Cardiac fibroblast (primary cell): ENCODE measurements at regions not wholly inside any gene's neighbourhood (a gene's known extent, or its start where the extent isn't known, plus 50 kb on each side); places are given as distances from the start of the nearest gene placed in this dataset.

ENCODE experiments used
- DNase-seq, 2 donors: peaks; one replicate each; pipeline versions ENCODE4 v3.0.0 to v3.0.0-alpha.2; 2010; ENCODE audit warnings: low read depth in 2 of 2
- H3K4me3 ChIP-seq, 2 donors: replicated peaks in 1 of 2; 1 replicate in 1 of 2; 2 replicates in 1 of 2; pipeline ENCODE4 v1.5.1; 2011; ENCODE audit warnings: low read depth in 2 of 2, low read length in 2 of 2, mild to moderate bottlenecking in 2 of 2, moderate library complexity in 1 of 2
- TF ChIP-seq, protein P1 (sequence below): IDR thresholded peaks from one replicate; pipeline ENCODE4 v1.5.1; 2011; ENCODE audit warnings: low read depth, mild to moderate bottlenecking, low read length, inconsistent platforms

DNA sequence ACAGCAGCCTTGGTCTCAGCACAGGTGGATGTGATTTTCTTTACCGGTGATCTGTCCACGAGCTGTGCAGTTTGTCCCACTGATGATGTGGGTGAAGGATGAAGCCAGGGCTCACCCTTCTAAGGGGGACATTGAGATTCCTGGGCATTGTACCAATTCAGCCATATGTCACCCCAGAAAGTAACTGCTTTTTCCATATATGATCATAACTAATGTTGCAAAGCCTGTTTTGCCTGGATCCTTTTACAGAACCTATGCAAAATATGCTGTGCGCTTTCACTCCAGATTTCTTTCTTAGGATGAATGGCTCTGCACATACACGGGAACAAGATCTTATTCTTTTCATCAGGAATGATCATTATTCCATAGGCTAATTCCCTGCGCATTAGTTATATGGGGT is 96.9 kb upstream of the POU3F3 start:
- TF ChIP-seq, protein P1, sequence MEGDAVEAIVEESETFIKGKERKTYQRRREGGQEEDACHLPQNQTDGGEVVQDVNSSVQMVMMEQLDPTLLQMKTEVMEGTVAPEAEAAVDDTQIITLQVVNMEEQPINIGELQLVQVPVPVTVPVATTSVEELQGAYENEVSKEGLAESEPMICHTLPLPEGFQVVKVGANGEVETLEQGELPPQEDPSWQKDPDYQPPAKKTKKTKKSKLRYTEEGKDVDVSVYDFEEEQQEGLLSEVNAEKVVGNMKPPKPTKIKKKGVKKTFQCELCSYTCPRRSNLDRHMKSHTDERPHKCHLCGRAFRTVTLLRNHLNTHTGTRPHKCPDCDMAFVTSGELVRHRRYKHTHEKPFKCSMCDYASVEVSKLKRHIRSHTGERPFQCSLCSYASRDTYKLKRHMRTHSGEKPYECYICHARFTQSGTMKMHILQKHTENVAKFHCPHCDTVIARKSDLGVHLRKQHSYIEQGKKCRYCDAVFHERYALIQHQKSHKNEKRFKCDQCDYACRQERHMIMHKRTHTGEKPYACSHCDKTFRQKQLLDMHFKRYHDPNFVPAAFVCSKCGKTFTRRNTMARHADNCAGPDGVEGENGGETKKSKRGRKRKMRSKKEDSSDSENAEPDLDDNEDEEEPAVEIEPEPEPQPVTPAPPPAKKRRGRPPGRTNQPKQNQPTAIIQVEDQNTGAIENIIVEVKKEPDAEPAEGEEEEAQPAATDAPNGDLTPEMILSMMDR = no peak
- no peak overlapping the region for H3K4me3 ChIP-seq
- DNase-seq = no peak

DNA sequence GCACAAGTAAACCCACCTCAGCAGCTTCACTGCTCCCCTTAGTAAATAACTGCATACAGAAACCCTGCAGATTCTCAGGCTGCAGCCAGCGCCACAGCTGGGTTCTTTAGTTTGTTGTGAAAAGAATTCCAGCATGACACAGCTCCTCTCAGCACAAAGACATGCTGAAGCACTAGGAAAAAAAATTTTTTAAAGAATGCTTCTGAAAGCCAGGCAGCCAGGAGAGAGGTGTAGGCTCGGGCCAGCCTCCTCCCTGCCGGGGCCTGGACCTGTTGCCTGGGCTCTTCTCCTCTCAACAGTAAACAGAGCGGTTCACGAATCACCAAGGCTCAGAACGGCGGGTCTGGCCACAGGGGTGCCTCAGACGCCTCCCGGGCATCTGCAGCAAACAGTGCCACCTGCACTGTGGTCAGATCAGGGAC is 95.7 kb upstream of the POU3F3 start:
- peak in 1 of 2 donors; percentile 31 for DNase-seq
- TF ChIP-seq, protein P1 = no peak
- H3K4me3 ChIP-seq = no peak overlapping the region

DNA sequence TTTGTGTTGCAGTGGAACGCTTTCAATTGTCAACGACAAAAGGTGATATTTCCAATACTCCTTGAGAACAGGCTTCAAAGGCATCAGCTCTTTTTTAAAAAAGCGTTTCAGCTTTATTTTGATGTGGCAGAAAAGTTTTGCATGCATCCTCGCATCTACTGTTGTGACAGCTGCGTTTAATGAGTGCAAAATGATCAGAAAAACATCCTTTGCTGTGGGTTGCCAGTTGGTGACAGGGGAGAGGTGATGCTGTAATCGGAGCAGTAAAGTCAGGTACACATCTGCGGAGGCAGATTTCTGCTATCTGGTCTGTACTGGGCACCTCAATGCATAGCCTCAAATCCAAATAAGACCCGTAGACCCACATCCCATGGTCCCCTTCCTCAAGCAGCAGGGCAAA is 91.9 kb upstream of the POU3F3 start:
- DNase-seq = no peak
- no peak overlapping the region for H3K4me3 ChIP-seq
- TF ChIP-seq, protein P1 = no peak

DNA sequence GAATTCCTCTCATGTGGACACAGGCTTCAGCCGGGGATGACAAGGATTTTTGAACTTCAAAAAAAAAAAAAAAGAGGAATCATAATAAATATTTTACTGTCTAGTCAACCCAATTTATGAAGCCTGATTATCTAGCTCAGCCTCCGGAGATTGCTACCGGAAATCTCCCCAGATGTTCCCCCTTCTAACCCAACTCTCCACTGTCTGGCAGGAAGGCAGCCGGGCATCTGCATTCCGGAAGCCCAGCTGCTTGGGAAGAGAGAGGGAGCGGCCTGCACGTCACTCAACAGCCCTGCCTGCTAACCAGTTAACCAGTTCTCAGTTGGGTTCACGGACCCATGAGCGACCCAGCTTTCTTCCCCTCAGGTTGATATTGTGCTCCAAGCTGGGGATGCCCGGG is 87.2 kb upstream of the POU3F3 start:
- DNase-seq = peak in 1 of 2 donors; percentile 68
- no peak overlapping the region for H3K4me3 ChIP-seq
- TF ChIP-seq, protein P1 = no peak

DNA sequence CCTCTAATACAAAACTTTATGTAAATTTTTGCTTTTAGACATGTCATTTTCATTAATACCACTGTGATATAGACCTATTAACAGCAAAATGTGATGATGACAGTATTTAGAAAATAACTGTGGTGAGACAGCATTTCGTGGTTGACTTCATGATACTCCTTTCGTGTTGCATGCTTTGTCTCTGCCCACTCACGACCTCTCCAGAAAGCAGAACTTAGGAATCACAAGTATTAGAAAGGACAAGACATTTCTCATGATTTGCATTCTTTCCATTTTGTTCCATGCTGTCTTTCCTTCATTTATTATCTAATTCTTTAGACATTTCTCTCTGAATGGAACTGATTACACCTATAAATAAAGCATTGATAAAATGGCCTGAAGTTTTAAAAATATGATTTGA is 85.2 kb upstream of the POU3F3 start:
- no peak overlapping the region for H3K4me3 ChIP-seq
- DNase-seq = peak in 1 of 2 donors; percentile 59
- TF ChIP-seq, protein P1 = no peak

DNA sequence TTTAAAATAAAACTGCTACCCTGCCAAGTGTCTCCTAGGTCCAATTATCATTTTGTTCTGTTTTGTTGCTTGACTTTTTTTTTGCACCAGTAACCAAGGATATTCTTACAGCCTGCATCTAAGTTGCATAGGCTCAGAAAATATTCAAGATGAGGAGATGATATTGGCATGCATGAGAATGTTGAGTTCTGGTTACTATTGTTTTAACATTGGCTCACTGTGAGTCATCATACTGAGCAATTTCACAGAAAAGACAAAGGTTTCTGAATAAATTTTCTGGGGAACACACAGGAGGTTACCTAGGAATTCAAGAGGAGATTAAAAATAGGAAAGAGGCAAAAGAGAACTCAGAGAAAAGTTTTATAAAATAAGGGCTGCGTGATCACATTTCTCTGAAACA is 84.8 kb upstream of the POU3F3 start:
- peak in 1 of 2 donors; percentile 87 for DNase-seq
- TF ChIP-seq, protein P1 = no peak
- no peak overlapping the region for H3K4me3 ChIP-seq

DNA sequence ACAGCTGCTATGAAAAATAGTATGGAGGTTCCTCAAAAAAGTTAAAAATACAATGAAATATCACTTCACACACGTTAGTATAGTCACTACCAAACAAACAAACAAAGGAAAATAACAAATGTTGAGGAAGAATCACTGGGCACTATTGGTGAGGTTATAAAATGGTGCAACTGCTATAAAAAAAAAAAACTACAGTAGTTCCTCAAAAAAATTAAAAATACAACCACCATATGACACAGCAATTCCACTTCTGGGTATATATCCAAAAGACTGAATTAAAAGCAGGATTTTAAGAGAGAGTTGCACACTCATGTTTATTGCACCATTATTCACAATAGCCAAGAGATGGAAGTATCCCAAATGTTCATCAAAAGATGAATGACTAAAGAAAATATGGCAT is 80.9 kb upstream of the POU3F3 start:
- no peak overlapping the region for H3K4me3 ChIP-seq
- TF ChIP-seq, protein P1 = no peak
- DNase-seq = no peak
